ENCODE measurements at regions not wholly inside any gene's neighbourhood (a gene's known extent, or its start where the extent isn't known, plus 50 kb on each side); places are given as distances from the start of the nearest gene placed in this dataset.

DNA sequence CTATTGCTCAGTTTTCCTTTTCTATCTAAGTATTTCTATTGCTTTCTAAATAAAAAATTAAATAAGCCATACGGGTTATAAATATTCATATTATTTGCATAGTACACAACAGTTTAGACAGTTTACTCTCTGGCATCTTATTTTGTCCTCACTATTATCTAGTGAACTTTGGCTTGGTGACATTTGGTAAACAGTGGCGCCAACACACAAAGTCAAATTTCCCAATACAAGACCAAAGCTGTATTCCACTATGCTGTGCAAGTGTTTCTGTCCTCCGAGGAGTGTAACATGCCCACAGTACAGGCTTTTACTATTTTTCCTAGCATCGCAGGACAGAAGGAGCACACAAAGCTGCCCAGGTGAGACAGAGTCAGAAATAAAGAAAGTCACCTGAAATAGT is 61.7 kb upstream of the TP63 start:
- TF ChIP-seq, protein P1, sequence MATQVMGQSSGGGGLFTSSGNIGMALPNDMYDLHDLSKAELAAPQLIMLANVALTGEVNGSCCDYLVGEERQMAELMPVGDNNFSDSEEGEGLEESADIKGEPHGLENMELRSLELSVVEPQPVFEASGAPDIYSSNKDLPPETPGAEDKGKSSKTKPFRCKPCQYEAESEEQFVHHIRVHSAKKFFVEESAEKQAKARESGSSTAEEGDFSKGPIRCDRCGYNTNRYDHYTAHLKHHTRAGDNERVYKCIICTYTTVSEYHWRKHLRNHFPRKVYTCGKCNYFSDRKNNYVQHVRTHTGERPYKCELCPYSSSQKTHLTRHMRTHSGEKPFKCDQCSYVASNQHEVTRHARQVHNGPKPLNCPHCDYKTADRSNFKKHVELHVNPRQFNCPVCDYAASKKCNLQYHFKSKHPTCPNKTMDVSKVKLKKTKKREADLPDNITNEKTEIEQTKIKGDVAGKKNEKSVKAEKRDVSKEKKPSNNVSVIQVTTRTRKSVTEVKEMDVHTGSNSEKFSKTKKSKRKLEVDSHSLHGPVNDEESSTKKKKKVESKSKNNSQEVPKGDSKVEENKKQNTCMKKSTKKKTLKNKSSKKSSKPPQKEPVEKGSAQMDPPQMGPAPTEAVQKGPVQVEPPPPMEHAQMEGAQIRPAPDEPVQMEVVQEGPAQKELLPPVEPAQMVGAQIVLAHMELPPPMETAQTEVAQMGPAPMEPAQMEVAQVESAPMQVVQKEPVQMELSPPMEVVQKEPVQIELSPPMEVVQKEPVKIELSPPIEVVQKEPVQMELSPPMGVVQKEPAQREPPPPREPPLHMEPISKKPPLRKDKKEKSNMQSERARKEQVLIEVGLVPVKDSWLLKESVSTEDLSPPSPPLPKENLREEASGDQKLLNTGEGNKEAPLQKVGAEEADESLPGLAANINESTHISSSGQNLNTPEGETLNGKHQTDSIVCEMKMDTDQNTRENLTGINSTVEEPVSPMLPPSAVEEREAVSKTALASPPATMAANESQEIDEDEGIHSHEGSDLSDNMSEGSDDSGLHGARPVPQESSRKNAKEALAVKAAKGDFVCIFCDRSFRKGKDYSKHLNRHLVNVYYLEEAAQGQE (IDR thresholded peaks at IDR 0.05; ENCODE audit: low read depth): no peak
- TF ChIP-seq ZBTB7A (IDR thresholded peaks at IDR 0.05; ENCODE audit: low read depth) (no peak), EP300 (IDR thresholded peaks at IDR 0.05; ENCODE audit: borderline replicate concordance) (no peak), NFIC (IDR thresholded peaks at IDR 0.05) (no peak), CEBPB (IDR thresholded peaks at IDR 0.05) (no peak), RAD21 (IDR thresholded peaks at IDR 0.05; ENCODE audit: low read depth) (no peak), TCF12 (IDR thresholded peaks at IDR 0.05; ENCODE audit: low read depth) (no peak), CREB1 (IDR thresholded peaks at IDR 0.05; ENCODE audit: low read depth) (no peak), FOXM1 (IDR thresholded peaks at IDR 0.05; ENCODE audit: borderline replicate concordance, low read depth) (no peak), TEAD4 (IDR thresholded peaks at IDR 0.05) (no peak), EGR1 (IDR thresholded peaks at IDR 0.05) (no peak), YY1 (IDR thresholded peaks at IDR 0.05; ENCODE audit: low read depth) (no peak), TAF1 (IDR thresholded peaks at IDR 0.05; ENCODE audit: low read depth) (no peak)
- TF ChIP-seq, protein P2, sequence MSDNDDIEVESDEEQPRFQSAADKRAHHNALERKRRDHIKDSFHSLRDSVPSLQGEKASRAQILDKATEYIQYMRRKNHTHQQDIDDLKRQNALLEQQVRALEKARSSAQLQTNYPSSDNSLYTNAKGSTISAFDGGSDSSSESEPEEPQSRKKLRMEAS (IDR thresholded peaks at IDR 0.05): no peak
- TF ChIP-seq, protein P3, sequence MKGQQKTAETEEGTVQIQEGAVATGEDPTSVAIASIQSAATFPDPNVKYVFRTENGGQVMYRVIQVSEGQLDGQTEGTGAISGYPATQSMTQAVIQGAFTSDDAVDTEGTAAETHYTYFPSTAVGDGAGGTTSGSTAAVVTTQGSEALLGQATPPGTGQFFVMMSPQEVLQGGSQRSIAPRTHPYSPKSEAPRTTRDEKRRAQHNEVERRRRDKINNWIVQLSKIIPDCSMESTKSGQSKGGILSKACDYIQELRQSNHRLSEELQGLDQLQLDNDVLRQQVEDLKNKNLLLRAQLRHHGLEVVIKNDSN (IDR thresholded peaks at IDR 0.05): no peak

DNA sequence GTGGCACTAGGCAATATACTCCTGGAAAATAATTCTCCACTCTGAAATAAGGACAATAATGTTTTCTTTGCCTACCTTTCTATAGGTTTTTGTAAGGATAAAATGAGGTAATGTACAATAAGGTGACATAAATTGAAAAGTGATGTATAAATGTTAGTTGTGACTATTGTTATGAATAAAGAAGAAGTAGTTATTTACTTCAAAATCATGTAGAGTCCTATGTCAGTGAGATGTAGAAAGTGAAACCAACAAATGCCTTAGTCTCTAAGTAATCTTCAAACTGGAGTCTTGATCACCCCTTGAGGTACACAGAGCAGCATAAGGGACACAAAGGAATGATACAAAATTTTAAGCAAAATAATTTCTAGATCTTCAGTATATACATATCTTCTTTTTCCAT is 60.3 kb upstream of the TP63 start:
- TF ChIP-seq, protein P2 (IDR thresholded peaks at IDR 0.05): no peak
- TF ChIP-seq ZBTB7A (IDR thresholded peaks at IDR 0.05; ENCODE audit: low read depth): no peak
- TF ChIP-seq, protein P1 (IDR thresholded peaks at IDR 0.05; ENCODE audit: low read depth): no peak
- no peak for TF ChIP-seq RAD21 (IDR thresholded peaks at IDR 0.05; ENCODE audit: low read depth)
- TF ChIP-seq CREB1 (IDR thresholded peaks at IDR 0.05; ENCODE audit: low read depth): no peak
- no peak for TF ChIP-seq NFIC (IDR thresholded peaks at IDR 0.05)
- TF ChIP-seq TCF12 (IDR thresholded peaks at IDR 0.05; ENCODE audit: low read depth): no peak
- no peak for TF ChIP-seq YY1 (IDR thresholded peaks at IDR 0.05; ENCODE audit: low read depth)
- TF ChIP-seq FOXM1 (IDR thresholded peaks at IDR 0.05; ENCODE audit: borderline replicate concordance, low read depth): no peak
- TF ChIP-seq, protein P3 (IDR thresholded peaks at IDR 0.05): no peak
- TF ChIP-seq CEBPB (IDR thresholded peaks at IDR 0.05): no peak
- TF ChIP-seq TAF1 (IDR thresholded peaks at IDR 0.05; ENCODE audit: low read depth): no peak
- no peak for TF ChIP-seq EGR1 (IDR thresholded peaks at IDR 0.05)
- no peak for TF ChIP-seq TEAD4 (IDR thresholded peaks at IDR 0.05)

DNA sequence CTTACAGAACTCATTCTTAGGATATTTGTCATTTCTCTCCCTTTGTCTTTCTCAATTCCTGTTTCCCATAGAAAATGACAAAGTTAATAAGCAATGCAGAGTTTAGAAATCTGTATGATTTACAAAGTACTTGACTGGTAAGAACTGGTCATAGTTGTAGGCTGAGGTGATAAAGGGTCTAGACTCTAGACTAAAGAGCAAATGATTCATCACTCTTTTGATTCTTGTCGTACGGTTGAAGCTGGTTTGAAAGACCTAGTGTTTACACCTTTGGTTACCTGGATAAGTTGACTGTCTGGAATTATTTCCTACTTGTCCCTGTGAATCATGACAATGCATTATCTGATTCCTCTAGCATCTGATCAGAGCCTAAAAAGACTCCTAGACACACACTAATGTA is 58.9 kb upstream of the TP63 start:
- TF ChIP-seq EGR1 (IDR thresholded peaks at IDR 0.05): no peak
- no peak for TF ChIP-seq EP300 (IDR thresholded peaks at IDR 0.05; ENCODE audit: borderline replicate concordance)
- no peak for TF ChIP-seq NFIC (IDR thresholded peaks at IDR 0.05)
- no peak for TF ChIP-seq FOXM1 (IDR thresholded peaks at IDR 0.05; ENCODE audit: borderline replicate concordance, low read depth)
- TF ChIP-seq, protein P1 (IDR thresholded peaks at IDR 0.05; ENCODE audit: low read depth): no peak
- TF ChIP-seq CREB1 (IDR thresholded peaks at IDR 0.05; ENCODE audit: low read depth): no peak
- no peak for TF ChIP-seq YY1 (IDR thresholded peaks at IDR 0.05; ENCODE audit: low read depth)
- no peak for TF ChIP-seq TAF1 (IDR thresholded peaks at IDR 0.05; ENCODE audit: low read depth)
- TF ChIP-seq ZBTB7A (IDR thresholded peaks at IDR 0.05; ENCODE audit: low read depth): no peak
- TF ChIP-seq TCF12 (IDR thresholded peaks at IDR 0.05; ENCODE audit: low read depth): no peak
- TF ChIP-seq, protein P2 (IDR thresholded peaks at IDR 0.05): no peak
- TF ChIP-seq CEBPB (IDR thresholded peaks at IDR 0.05): no peak
- TF ChIP-seq, protein P3 (IDR thresholded peaks at IDR 0.05): no peak
- no peak for TF ChIP-seq RAD21 (IDR thresholded peaks at IDR 0.05; ENCODE audit: low read depth)
- TF ChIP-seq TEAD4 (IDR thresholded peaks at IDR 0.05): no peak

Measured in Ishikawa (cell line).